NCI-H2171 (cell line): ENCODE measurements at regions not wholly inside any gene's neighbourhood (a gene's known extent, or its start where the extent isn't known, plus 50 kb on each side); places are given as distances from the start of the nearest gene placed in this dataset.
A peak's percentile ranks its signal among the peaks of the same experiment; 100 is the strongest.

ENCODE experiments used
- DNase-seq: peaks from one replicate; lab custom pipeline; 2025; lab: John Stamatoyannopoulos, UW

- peak; percentile 10 for DNase-seq
Observed at GRCh38 chr18:77658751-77659448, 409.3 kb downstream of the GALR1 start.

DNA sequence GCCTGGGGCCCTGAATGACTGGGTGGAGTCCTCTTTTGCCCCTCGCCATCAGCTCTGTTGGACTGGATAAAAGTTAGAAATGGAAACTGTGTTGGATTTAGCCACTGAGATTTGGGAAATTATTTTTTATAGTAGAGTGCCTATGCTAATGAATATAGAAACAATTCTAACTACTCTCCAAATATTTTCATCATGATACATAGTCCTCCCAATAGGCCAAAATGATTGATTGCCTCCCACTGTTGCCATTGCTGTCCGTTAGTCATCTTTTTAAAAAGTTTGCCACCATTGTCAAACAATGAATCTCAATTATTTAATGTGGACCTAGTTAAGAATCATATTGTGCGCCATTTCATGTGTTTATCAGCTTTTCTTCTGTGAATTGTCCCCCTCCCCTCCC is 417.0 kb downstream of the GALR1 start:
- DNase-seq = no peak

GRCh38 chr18:77668219-77668618 is 418.6 kb downstream of the GALR1 start:
- no peak for DNase-seq

GRCh38 chr18:77669331-77669730 is 419.7 kb downstream of the GALR1 start:
- DNase-seq = no peak

- DNase-seq = no peak
Observed at GRCh38 chr18:77671456-77672167, 422.0 kb downstream of the GALR1 start.

DNA sequence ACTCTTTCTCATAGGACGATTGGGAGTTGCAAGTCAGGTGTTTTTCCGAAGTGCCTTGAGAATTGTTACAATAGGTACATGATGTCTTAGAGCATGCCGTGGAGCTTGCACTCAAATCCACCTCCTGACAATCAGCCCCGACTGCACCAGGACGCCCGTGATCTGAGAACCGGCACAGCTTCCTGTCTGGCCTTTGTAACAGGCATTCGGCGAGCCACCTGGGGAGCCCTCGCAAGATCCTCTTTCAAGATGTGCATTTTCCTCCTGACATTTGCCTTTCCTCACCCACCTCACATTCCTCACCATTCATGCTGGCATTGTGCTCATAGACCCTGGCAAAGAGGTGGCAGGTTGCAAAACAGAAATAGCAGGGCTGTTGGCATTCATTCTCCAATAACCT is 427.3 kb downstream of the GALR1 start:
- DNase-seq = no peak

DNA sequence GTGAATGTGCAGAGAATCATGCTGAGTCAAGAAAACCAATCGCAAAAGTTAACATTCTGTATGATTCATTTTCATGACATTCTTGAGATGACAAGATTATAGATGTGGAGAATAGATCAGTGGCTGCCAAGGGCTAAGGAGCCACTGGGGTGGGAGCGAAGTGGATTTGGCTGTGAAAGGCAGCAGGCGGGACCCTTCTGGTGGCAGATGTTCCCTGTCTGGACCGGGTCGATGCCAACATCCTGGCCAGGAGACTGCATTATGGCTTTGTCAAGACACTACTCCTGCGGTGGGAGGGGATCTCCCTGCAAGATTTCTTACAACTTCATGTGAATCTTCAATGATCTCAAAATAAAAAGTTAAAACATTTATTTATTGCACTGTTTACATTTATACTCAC is 427.9 kb downstream of the GALR1 start:
- no peak for DNase-seq

DNA sequence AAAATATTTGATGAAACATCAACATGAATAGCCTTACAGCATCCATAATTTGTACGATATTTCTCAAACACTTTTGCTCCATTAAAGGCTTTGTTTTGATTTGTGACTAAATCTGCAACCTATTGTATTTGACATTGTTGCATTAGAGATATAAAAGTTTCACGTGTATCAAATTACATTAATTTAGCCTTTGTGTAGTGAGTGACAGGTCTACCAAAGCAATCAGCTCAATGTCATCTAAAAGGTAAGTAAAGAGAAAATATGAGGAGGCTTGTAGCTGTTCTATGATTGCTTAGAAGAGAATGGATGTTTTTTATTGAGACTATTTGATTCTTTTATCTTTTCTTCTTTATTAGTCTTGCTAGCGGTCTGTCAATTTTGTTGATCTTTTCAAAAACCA is 430.2 kb downstream of the GALR1 start:
- DNase-seq = no peak

GRCh38 chr18:77700051-77700450 is 450.4 kb downstream of the GALR1 start:
- no peak for DNase-seq

GRCh38 chr18:77701977-77702376 is 452.3 kb downstream of the GALR1 start:
- no peak for DNase-seq

GRCh38 chr18:77702686-77703085 is 453.0 kb downstream of the GALR1 start:
- DNase-seq = peak; percentile 19

- DNase-seq = no peak
Observed at GRCh38 chr18:77705301-77705700, 455.7 kb downstream of the GALR1 start.

GRCh38 chr18:77708826-77709506 is 459.3 kb downstream of the GALR1 start:
- DNase-seq = no peak

DNA sequence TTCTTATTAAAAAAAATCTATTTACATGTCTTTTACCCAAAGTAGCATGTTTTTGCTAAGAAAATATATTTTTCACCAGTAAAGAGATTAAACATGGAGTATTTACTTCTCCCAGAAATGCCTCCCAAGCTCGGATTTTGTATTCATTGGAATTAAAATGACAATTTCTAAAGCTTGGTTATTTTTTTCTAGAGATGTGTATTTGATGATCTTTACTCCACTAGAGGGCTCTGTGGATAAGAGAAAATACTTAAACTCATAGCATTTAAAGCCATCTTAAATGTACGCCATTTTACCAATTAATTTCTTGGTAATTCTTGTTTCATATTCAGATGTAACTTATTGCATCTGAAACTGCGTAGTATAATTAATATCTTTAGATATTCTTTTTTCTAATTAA is 461.4 kb downstream of the GALR1 start:
- no peak for DNase-seq

- DNase-seq = no peak
Observed at GRCh38 chr18:77714716-77715115, 465.1 kb downstream of the GALR1 start.

DNA sequence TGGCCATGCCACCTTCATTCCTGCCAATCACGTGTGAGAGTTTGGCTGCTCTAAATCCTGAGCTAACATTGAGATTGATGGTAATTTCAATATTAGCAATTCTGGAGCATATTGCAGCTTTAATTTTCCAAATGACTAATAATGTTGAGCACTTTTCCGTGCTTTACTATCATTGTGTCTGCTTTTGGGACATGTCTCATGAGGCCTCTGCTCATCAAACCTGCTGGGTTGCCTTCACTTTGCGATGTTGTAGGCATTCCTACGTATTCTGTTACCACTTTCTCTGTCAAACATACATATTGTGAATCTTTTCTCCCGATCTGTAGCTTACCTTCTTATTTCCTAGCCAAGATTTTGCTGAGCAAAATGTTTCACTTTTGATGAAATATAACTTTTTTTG is 466.6 kb downstream of the GALR1 start:
- no peak for DNase-seq

- DNase-seq = no peak
Observed at GRCh38 chr18:77733292-77733903, 483.8 kb downstream of the GALR1 start.

- no peak for DNase-seq
Observed at GRCh38 chr18:77736842-77737241, 487.2 kb downstream of the GALR1 start.

GRCh38 chr18:77737405-77737804 is 487.8 kb downstream of the GALR1 start:
- no peak for DNase-seq

GRCh38 chr18:77749089-77749488 is 499.4 kb downstream of the GALR1 start:
- DNase-seq = no peak

- DNase-seq = no peak
Observed at GRCh38 chr18:77750006-77750405, 500.4 kb downstream of the GALR1 start.

DNA sequence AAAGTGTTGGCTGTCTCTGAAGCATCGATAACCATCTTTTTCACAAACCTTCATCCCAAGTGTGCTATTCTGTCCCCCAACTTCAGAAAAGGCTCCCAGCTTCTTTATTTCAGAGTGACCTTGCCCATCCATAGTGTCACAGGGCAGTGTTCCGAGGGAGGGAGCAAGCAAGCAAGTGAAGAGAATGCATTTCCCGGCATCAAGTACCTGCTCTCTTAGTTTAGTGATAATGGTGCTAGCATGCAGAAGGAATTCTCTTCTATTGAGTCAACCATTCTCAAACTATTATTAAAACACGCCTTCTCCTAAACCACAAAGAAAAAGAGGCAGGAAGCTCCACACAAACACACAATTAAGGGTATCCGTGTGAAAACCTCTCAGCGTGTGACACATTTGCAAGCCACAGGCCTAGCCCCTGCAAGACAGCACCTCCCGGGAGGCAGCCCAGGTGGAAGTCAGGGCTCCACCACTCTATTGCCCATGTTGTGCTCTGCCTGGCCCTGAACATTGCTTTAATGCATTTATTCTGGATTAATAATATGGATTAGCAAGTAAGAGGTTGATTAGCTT is 504.9 kb downstream of the GALR1 start:
- no peak for DNase-seq
